HG03354 (cell line): ENCODE measurements at regions not wholly inside any gene's neighbourhood (a gene's known extent, or its start where the extent isn't known, plus 50 kb on each side); places are given as distances from the start of the nearest gene placed in this dataset.

Experiments used
- ATAC-seq: cut with Tn5 transposase; IDR thresholded peaks from one replicate; pipeline ENCODE4 v1.9.1; 2021; ENCODE audit warnings: mild to moderate bottlenecking; ENCODE audit not compliant: unreplicated experiment, poor library complexity, severe bottlenecking

- ATAC-seq: no peak
Observed at GRCh38 chrX:80098038-80098437, 83.5 kb downstream of the TBX22 start.

- ATAC-seq: no peak
Observed at GRCh38 chrX:80120335-80120734, 105.8 kb downstream of the TBX22 start.

- no peak for ATAC-seq
Observed at GRCh38 chrX:80138938-80139337, 124.4 kb downstream of the TBX22 start.

GRCh38 chrX:80139564-80139963 lies 125.0 kb downstream of the TBX22 start:
- ATAC-seq: no peak

GRCh38 chrX:80170581-80170980 lies 156.0 kb downstream of the TBX22 start:
- ATAC-seq: no peak

GRCh38 chrX:80173261-80173660 lies 158.7 kb downstream of the TBX22 start:
- ATAC-seq: no peak

GRCh38 chrX:80174925-80175574 lies 160.5 kb downstream of the TBX22 start:
- no peak for ATAC-seq

- peak; percentile 49 for ATAC-seq
Observed at GRCh38 chrX:80181079-80181478, 166.5 kb downstream of the TBX22 start.

GRCh38 chrX:80184854-80185253 lies 170.3 kb downstream of the TBX22 start:
- ATAC-seq: peak; percentile 68

GRCh38 chrX:80206647-80207046 lies 192.1 kb downstream of the TBX22 start:
- ATAC-seq: no peak

- ATAC-seq: no peak
Observed at GRCh38 chrX:80207327-80207726, 192.8 kb downstream of the TBX22 start.

GRCh38 chrX:80216086-80216485 lies 201.5 kb downstream of the TBX22 start:
- no peak for ATAC-seq

- ATAC-seq: no peak
Observed at GRCh38 chrX:80223982-80224579, 196.2 kb upstream of the TENT5D start.

GRCh38 chrX:80229626-80230025 lies 190.6 kb upstream of the TENT5D start:
- no peak for ATAC-seq

GRCh38 chrX:80237072-80237471 lies 183.2 kb upstream of the TENT5D start:
- no peak for ATAC-seq

- no peak for ATAC-seq
Observed at GRCh38 chrX:80246271-80246670, 174.0 kb upstream of the TENT5D start.

- ATAC-seq: no peak
Observed at GRCh38 chrX:80266287-80266686, 154.0 kb upstream of the TENT5D start.

GRCh38 chrX:80266979-80267378 lies 153.3 kb upstream of the TENT5D start:
- no peak for ATAC-seq

GRCh38 chrX:80267790-80268189 lies 152.5 kb upstream of the TENT5D start:
- ATAC-seq: no peak

- no peak for ATAC-seq
Observed at GRCh38 chrX:80282535-80282934, 137.7 kb upstream of the TENT5D start.

- peak; percentile 57 for ATAC-seq
Observed at GRCh38 chrX:80285131-80285773, 135.0 kb upstream of the TENT5D start.
